ENCODE measurements at regions not wholly inside any gene's neighbourhood (a gene's known extent, or its start where the extent isn't known, plus 50 kb on each side); places are given as distances from the start of the nearest gene placed in this dataset.

DNA sequence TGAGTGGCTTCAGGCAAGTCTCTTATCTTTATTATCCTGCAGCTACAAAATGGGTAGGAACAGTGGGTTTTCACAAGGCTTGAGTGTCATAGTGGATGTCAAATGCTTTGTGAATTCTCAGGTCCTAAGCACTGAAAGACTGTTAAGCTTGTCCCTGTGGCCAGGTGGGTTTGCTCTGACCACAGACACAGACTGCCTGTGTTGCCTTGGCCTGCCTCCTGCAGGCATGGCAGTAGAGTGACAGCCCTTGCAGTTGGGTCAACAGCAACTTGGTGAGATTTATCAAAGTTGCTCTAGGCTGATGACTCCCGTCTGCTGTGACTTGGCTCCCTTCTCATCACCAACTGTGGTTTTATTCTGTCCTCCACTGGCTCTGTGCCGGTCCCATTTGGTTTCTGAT lies 520.0 kb upstream of the CCDC196 start:
- H3K4me3 ChIP-seq (replicated peaks in 1 of 4; ENCODE audit: control extremely low read depth in 1 of 4, insufficient read depth in 1 of 4, low read depth in 3 of 4, low read length in 4 of 4): no peak overlapping the region
- no peaks in the 10 kb centered on the region for H3K9me3 ChIP-seq (ENCODE audit: control insufficient read depth, insufficient read depth, low read depth, low read length)
- no peaks in the 10 kb centered on the region for H3K79me2 ChIP-seq (ENCODE audit: control insufficient read depth, insufficient read depth, low read length)
- no peak overlapping the region for H3K27ac ChIP-seq (ENCODE audit: insufficient read depth, low read length)
- H4K20me1 ChIP-seq (ENCODE audit: control insufficient read depth, extremely low read depth, insufficient read depth, low read length): no peaks in the 10 kb centered on the region
- no peaks in the 10 kb centered on the region for H3K27me3 ChIP-seq (ENCODE audit: control insufficient read depth, insufficient read depth, low read length)
- no peak overlapping the region for H3K9ac ChIP-seq (ENCODE audit: insufficient read depth, low read length)
- H2AFZ ChIP-seq (ENCODE audit: low read length): no peak overlapping the region
- H3K4me2 ChIP-seq (ENCODE audit: extremely low read depth, insufficient read depth, low read length): no peak overlapping the region
- DNase-seq (ENCODE audit: low read depth in 2 of 2): no peak
- no peaks in the 10 kb centered on the region for H3K4me1 ChIP-seq (ENCODE audit: control insufficient read depth, extremely low read depth, insufficient read depth, low read length)
- no peaks in the 10 kb centered on the region for H3K36me3 ChIP-seq (ENCODE audit: control insufficient read depth, insufficient read depth, low read length)
- no peak for TF ChIP-seq EZH2 (IDR thresholded peaks at IDR 0.05; ENCODE audit: low read length, missing control alignments)
- TF ChIP-seq CTCF (conservative IDR thresholded peaks at IDR 0.05 in 1 of 2, IDR thresholded peaks at IDR 0.05 in 1 of 2; ENCODE audit: low read depth in 1 of 2, low read length in 2 of 2): no peak

GRCh38 chr14:65972346-65972870 lies 513.8 kb upstream of the CCDC196 start:
- H3K4me2 ChIP-seq (ENCODE audit: extremely low read depth, insufficient read depth, low read length): no peak overlapping the region
- no peak overlapping the region for H2AFZ ChIP-seq (ENCODE audit: low read length)
- no peak overlapping the region for H3K4me3 ChIP-seq (replicated peaks in 1 of 4; ENCODE audit: control extremely low read depth in 1 of 4, insufficient read depth in 1 of 4, low read depth in 3 of 4, low read length in 4 of 4)
- H3K4me1 ChIP-seq (ENCODE audit: control insufficient read depth, extremely low read depth, insufficient read depth, low read length): no peaks in the 10 kb centered on the region
- H3K27me3 ChIP-seq (ENCODE audit: control insufficient read depth, insufficient read depth, low read length): peaks cover 3% of the 10 kb centered on the region
- no peak overlapping the region for H3K9ac ChIP-seq (ENCODE audit: insufficient read depth, low read length)
- no peak for TF ChIP-seq EZH2 (IDR thresholded peaks at IDR 0.05; ENCODE audit: low read length, missing control alignments)
- no peaks in the 10 kb centered on the region for H4K20me1 ChIP-seq (ENCODE audit: control insufficient read depth, extremely low read depth, insufficient read depth, low read length)
- no peaks in the 10 kb centered on the region for H3K9me3 ChIP-seq (ENCODE audit: control insufficient read depth, insufficient read depth, low read depth, low read length)
- H3K79me2 ChIP-seq (ENCODE audit: control insufficient read depth, insufficient read depth, low read length): no peaks in the 10 kb centered on the region
- H3K27ac ChIP-seq (ENCODE audit: insufficient read depth, low read length): no peak overlapping the region
- peak in 1 of 2 donors; percentile 43 for DNase-seq (ENCODE audit: low read depth in 2 of 2)
- no peaks in the 10 kb centered on the region for H3K36me3 ChIP-seq (ENCODE audit: control insufficient read depth, insufficient read depth, low read length)

DNA sequence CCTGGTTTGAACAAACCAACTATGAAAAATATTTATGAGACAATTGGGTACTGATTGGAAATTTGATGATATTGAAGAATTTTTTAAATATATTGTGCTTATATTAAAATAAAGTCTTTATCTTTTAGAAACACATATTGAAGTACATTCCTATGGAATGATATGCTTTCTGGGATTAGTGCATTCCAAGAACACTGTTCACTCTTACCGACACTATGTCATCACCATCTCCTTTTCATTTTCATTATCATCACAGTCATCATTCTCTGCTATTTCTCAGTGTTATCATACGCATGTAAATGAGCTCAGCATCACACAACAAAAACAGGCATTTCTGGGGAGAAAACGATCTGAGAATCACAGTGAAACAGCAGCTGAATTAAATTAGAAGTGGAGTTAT lies 513.3 kb upstream of the CCDC196 start:
- TF ChIP-seq EZH2 (IDR thresholded peaks at IDR 0.05; ENCODE audit: low read length, missing control alignments) (no peak), CTCF (conservative IDR thresholded peaks at IDR 0.05 in 1 of 2, IDR thresholded peaks at IDR 0.05 in 1 of 2; ENCODE audit: low read depth in 1 of 2, low read length in 2 of 2) (no peak)
- Histone ChIP-seq H2AFZ (ENCODE audit: low read length) (no peak overlapping the region), H3K4me1 (ENCODE audit: control insufficient read depth, extremely low read depth, insufficient read depth, low read length) (no peaks in the 10 kb centered on the region), H3K4me3 (replicated peaks in 1 of 4; ENCODE audit: control extremely low read depth in 1 of 4, insufficient read depth in 1 of 4, low read depth in 3 of 4, low read length in 4 of 4) (no peak overlapping the region), H3K27me3 (ENCODE audit: control insufficient read depth, insufficient read depth, low read length) (peaks cover 3% of the 10 kb centered on the region), H4K20me1 (ENCODE audit: control insufficient read depth, extremely low read depth, insufficient read depth, low read length) (no peaks in the 10 kb centered on the region), H3K9me3 (ENCODE audit: control insufficient read depth, insufficient read depth, low read depth, low read length) (no peaks in the 10 kb centered on the region), H3K79me2 (ENCODE audit: control insufficient read depth, insufficient read depth, low read length) (no peaks in the 10 kb centered on the region), H3K36me3 (ENCODE audit: control insufficient read depth, insufficient read depth, low read length) (no peaks in the 10 kb centered on the region), H3K4me2 (ENCODE audit: extremely low read depth, insufficient read depth, low read length) (no peak overlapping the region), H3K9ac (ENCODE audit: insufficient read depth, low read length) (no peak overlapping the region), H3K27ac (ENCODE audit: insufficient read depth, low read length) (no peak overlapping the region)
- DNase-seq (ENCODE audit: low read depth in 2 of 2): peak in 1 of 2 donors; percentile 76

Measured in fibroblast of lung (primary cell).